ENCODE measurements at regions not wholly inside any gene's neighbourhood (a gene's known extent, or its start where the extent isn't known, plus 50 kb on each side); places are given as distances from the start of the nearest gene placed in this dataset.

- Histone ChIP-seq H3K4me1 (ENCODE audit: control insufficient read depth in 1 of 2, insufficient read depth in 2 of 2, low read length in 2 of 2) (peaks cover 4 to 27% of the 10 kb centered on the region in 2 donors), H3K36me3 (ENCODE audit: control insufficient read depth in 1 of 2, insufficient read depth in 2 of 2, low read length in 2 of 2) (no peaks in the 10 kb centered on the region), H3K9me3 (ENCODE audit: control insufficient read depth in 1 of 2, low read length in 2 of 2) (no peaks in the 10 kb centered on the region), H3K27me3 (ENCODE audit: low read depth, low read length) (no peaks in the 10 kb centered on the region), H3K4me3 (ENCODE audit: low read depth in 1 of 2, low read length in 2 of 2) (no peak overlapping the region), H3K27ac (ENCODE audit: low read length) (no peak overlapping the region)
Measured at GRCh38 chr1:223011505-223011856, 131.6 kb downstream of the TLR5 start.

GRCh38 chr1:223012176-223012788 lies 130.8 kb downstream of the TLR5 start:
- no peak overlapping the region for H3K4me3 ChIP-seq (ENCODE audit: low read depth in 1 of 2, low read length in 2 of 2)
- H3K4me1 ChIP-seq (ENCODE audit: control insufficient read depth in 1 of 2, insufficient read depth in 2 of 2, low read length in 2 of 2) = peaks cover 4 to 19% of the 10 kb centered on the region in 2 donors
- no peaks in the 10 kb centered on the region for H3K36me3 ChIP-seq (ENCODE audit: control insufficient read depth in 1 of 2, insufficient read depth in 2 of 2, low read length in 2 of 2)
- no peaks in the 10 kb centered on the region for H3K9me3 ChIP-seq (ENCODE audit: control insufficient read depth in 1 of 2, low read length in 2 of 2)
- no peaks in the 10 kb centered on the region for H3K27me3 ChIP-seq (ENCODE audit: low read depth, low read length)
- no peak overlapping the region for H3K27ac ChIP-seq (ENCODE audit: low read length)

GRCh38 chr1:223012938-223013337 lies 130.1 kb downstream of the TLR5 start:
- Histone ChIP-seq H3K27ac (ENCODE audit: low read length) (no peak overlapping the region), H3K9me3 (ENCODE audit: control insufficient read depth in 1 of 2, low read length in 2 of 2) (no peaks in the 10 kb centered on the region), H3K27me3 (ENCODE audit: low read depth, low read length) (no peaks in the 10 kb centered on the region), H3K36me3 (ENCODE audit: control insufficient read depth in 1 of 2, insufficient read depth in 2 of 2, low read length in 2 of 2) (no peaks in the 10 kb centered on the region), H3K4me1 (ENCODE audit: control insufficient read depth in 1 of 2, insufficient read depth in 2 of 2, low read length in 2 of 2) (peaks cover 4 to 18% of the 10 kb centered on the region in 2 donors), H3K4me3 (ENCODE audit: low read depth in 1 of 2, low read length in 2 of 2) (no peak overlapping the region)

GRCh38 chr1:223014142-223014873 lies 128.7 kb downstream of the TLR5 start:
- Histone ChIP-seq H3K27ac (ENCODE audit: low read length) (no peak overlapping the region), H3K27me3 (ENCODE audit: low read depth, low read length) (no peaks in the 10 kb centered on the region), H3K4me3 (ENCODE audit: low read depth in 1 of 2, low read length in 2 of 2) (no peak overlapping the region), H3K36me3 (ENCODE audit: control insufficient read depth in 1 of 2, insufficient read depth in 2 of 2, low read length in 2 of 2) (no peaks in the 10 kb centered on the region), H3K4me1 (ENCODE audit: control insufficient read depth in 1 of 2, insufficient read depth in 2 of 2, low read length in 2 of 2) (peaks cover 4 to 8% of the 10 kb centered on the region in 2 donors), H3K9me3 (ENCODE audit: control insufficient read depth in 1 of 2, low read length in 2 of 2) (no peaks in the 10 kb centered on the region)

GRCh38 chr1:223016381-223016780 lies 126.7 kb downstream of the TLR5 start:
- Histone ChIP-seq H3K4me1 (ENCODE audit: control insufficient read depth in 1 of 2, insufficient read depth in 2 of 2, low read length in 2 of 2) (peaks cover under 1 to 3% of the 10 kb centered on the region in 2 donors), H3K27ac (ENCODE audit: low read length) (no peak overlapping the region), H3K27me3 (ENCODE audit: low read depth, low read length) (no peaks in the 10 kb centered on the region), H3K9me3 (ENCODE audit: control insufficient read depth in 1 of 2, low read length in 2 of 2) (no peaks in the 10 kb centered on the region), H3K4me3 (ENCODE audit: low read depth in 1 of 2, low read length in 2 of 2) (no peak overlapping the region), H3K36me3 (ENCODE audit: control insufficient read depth in 1 of 2, insufficient read depth in 2 of 2, low read length in 2 of 2) (no peaks in the 10 kb centered on the region)

GRCh38 chr1:223016890-223017289 lies 126.2 kb downstream of the TLR5 start:
- no peaks in the 10 kb centered on the region for H3K36me3 ChIP-seq (ENCODE audit: control insufficient read depth in 1 of 2, insufficient read depth in 2 of 2, low read length in 2 of 2)
- no peak overlapping the region for H3K27ac ChIP-seq (ENCODE audit: low read length)
- no peak overlapping the region for H3K4me3 ChIP-seq (ENCODE audit: low read depth in 1 of 2, low read length in 2 of 2)
- no peaks in the 10 kb centered on the region for H3K27me3 ChIP-seq (ENCODE audit: low read depth, low read length)
- H3K4me1 ChIP-seq (ENCODE audit: control insufficient read depth in 1 of 2, insufficient read depth in 2 of 2, low read length in 2 of 2) = peaks cover 0 to 3% of the 10 kb centered on the region in 2 donors
- H3K9me3 ChIP-seq (ENCODE audit: control insufficient read depth in 1 of 2, low read length in 2 of 2) = no peaks in the 10 kb centered on the region

GRCh38 chr1:223017291-223017690 lies 125.8 kb downstream of the TLR5 start:
- Histone ChIP-seq H3K27me3 (ENCODE audit: low read depth, low read length) (no peaks in the 10 kb centered on the region), H3K27ac (ENCODE audit: low read length) (no peak overlapping the region), H3K36me3 (ENCODE audit: control insufficient read depth in 1 of 2, insufficient read depth in 2 of 2, low read length in 2 of 2) (no peaks in the 10 kb centered on the region), H3K4me3 (ENCODE audit: low read depth in 1 of 2, low read length in 2 of 2) (no peak overlapping the region), H3K4me1 (ENCODE audit: control insufficient read depth in 1 of 2, insufficient read depth in 2 of 2, low read length in 2 of 2) (peaks cover 0 to 3% of the 10 kb centered on the region in 2 donors), H3K9me3 (ENCODE audit: control insufficient read depth in 1 of 2, low read length in 2 of 2) (no peaks in the 10 kb centered on the region)

- H3K36me3 ChIP-seq (ENCODE audit: control insufficient read depth in 1 of 2, insufficient read depth in 2 of 2, low read length in 2 of 2) = no peaks in the 10 kb centered on the region
- no peaks in the 10 kb centered on the region for H3K27me3 ChIP-seq (ENCODE audit: low read depth, low read length)
- H3K27ac ChIP-seq (ENCODE audit: low read length) = no peak overlapping the region
- H3K9me3 ChIP-seq (ENCODE audit: control insufficient read depth in 1 of 2, low read length in 2 of 2) = no peaks in the 10 kb centered on the region
- H3K4me1 ChIP-seq (ENCODE audit: control insufficient read depth in 1 of 2, insufficient read depth in 2 of 2, low read length in 2 of 2) = peaks cover 0 to 4% of the 10 kb centered on the region in 2 donors
- H3K4me3 ChIP-seq (ENCODE audit: low read depth in 1 of 2, low read length in 2 of 2) = no peak overlapping the region
Measured at GRCh38 chr1:223018534-223018933, 124.5 kb downstream of the TLR5 start.

GRCh38 chr1:223019256-223019655 lies 123.8 kb downstream of the TLR5 start:
- H3K27me3 ChIP-seq (ENCODE audit: low read depth, low read length) = no peaks in the 10 kb centered on the region
- H3K4me1 ChIP-seq (ENCODE audit: control insufficient read depth in 1 of 2, insufficient read depth in 2 of 2, low read length in 2 of 2) = peaks cover 0 to 4% of the 10 kb centered on the region in 2 donors
- H3K36me3 ChIP-seq (ENCODE audit: control insufficient read depth in 1 of 2, insufficient read depth in 2 of 2, low read length in 2 of 2) = no peaks in the 10 kb centered on the region

GRCh38 chr1:223020770-223021169 lies 122.3 kb downstream of the TLR5 start:
- Histone ChIP-seq H3K4me1 (ENCODE audit: control insufficient read depth in 1 of 2, insufficient read depth in 2 of 2, low read length in 2 of 2) (peaks cover 0 to 4% of the 10 kb centered on the region in 2 donors), H3K4me3 (ENCODE audit: low read depth in 1 of 2, low read length in 2 of 2) (no peak overlapping the region), H3K27ac (ENCODE audit: low read length) (no peak overlapping the region), H3K36me3 (ENCODE audit: control insufficient read depth in 1 of 2, insufficient read depth in 2 of 2, low read length in 2 of 2) (no peaks in the 10 kb centered on the region), H3K9me3 (ENCODE audit: control insufficient read depth in 1 of 2, low read length in 2 of 2) (no peaks in the 10 kb centered on the region), H3K27me3 (ENCODE audit: low read depth, low read length) (no peaks in the 10 kb centered on the region)

More at GRCh38 chr1:223019256-223019655, 123.8 kb downstream of the TLR5 start:
- H3K4me3 ChIP-seq (ENCODE audit: low read depth in 1 of 2, low read length in 2 of 2) = no peak overlapping the region
- H3K27ac ChIP-seq (ENCODE audit: low read length) = no peak overlapping the region
- H3K9me3 ChIP-seq (ENCODE audit: control insufficient read depth in 1 of 2, low read length in 2 of 2) = no peaks in the 10 kb centered on the region

GRCh38 chr1:223022641-223023473 lies 120.2 kb downstream of the TLR5 start:
- no peaks in the 10 kb centered on the region for H3K36me3 ChIP-seq (ENCODE audit: control insufficient read depth in 1 of 2, insufficient read depth in 2 of 2, low read length in 2 of 2)
- peaks cover 0 to 4% of the 10 kb centered on the region in 2 donors for H3K4me1 ChIP-seq (ENCODE audit: control insufficient read depth in 1 of 2, insufficient read depth in 2 of 2, low read length in 2 of 2)
- no peaks in the 10 kb centered on the region for H3K9me3 ChIP-seq (ENCODE audit: control insufficient read depth in 1 of 2, low read length in 2 of 2)
- H3K27me3 ChIP-seq (ENCODE audit: low read depth, low read length) = no peaks in the 10 kb centered on the region
- H3K4me3 ChIP-seq (ENCODE audit: low read depth in 1 of 2, low read length in 2 of 2) = no peak overlapping the region
- no peak overlapping the region for H3K27ac ChIP-seq (ENCODE audit: low read length)
